ENCODE measurements at regions not wholly inside any gene's neighbourhood (a gene's known extent, or its start where the extent isn't known, plus 50 kb on each side); places are given as distances from the start of the nearest gene placed in this dataset.

DNA sequence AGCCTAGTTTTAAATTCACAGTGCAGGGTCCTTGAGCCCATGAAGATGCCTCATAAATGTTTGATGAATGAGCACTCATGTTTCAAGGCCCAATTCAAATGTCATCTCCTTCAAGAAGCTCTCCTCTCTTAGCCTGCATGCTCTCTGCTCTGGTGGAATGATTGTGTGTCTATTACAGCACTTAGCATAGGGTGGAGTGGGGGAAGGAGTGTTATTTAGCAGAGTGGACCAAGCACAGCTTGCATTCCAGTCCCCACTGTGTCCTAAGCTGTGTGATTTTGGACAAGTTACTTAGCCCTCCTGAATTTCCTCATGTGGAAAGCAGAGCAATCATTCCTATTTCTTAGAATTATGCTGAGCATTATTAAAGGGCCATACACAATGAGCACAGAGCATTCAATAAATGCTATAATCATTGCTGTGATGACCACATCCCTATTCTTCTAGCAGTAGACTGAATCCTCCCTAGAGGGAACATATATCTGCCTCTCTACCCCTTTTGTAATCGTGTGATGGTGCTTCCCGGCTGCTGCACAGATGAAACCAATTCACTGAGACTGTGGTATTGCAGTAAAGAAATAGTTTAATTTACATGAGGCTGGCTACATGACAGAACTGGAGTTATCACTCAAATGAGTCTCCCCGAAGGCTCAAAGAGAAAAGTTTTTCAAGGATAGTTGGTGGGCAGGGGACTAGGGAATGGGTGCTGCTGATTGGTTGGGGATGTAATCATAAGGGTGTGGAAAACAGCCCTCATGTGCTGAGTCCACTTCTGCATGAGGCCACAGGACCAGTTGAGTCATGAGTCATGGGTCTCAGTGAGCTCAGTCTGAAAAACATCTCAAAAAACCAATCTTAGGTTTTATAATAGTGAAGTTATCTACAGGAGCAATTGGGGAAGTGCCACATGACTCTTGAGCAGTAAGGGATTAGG, 173.4 kb upstream of the NDUFV2 start:
- H3K27ac Mint-ChIP-seq = no peak overlapping the region
- H3K9me3 ChIP-seq (ENCODE audit: control insufficient read depth in 1 of 2, insufficient read depth in 1 of 2, low read length in 2 of 2) = peaks cover 11 to 16% of the 10 kb centered on the region in 2 experiments
- H3K27me3 ChIP-seq (ENCODE audit: control insufficient read depth in 1 of 2, insufficient read depth in 2 of 2, low read length in 2 of 2) = peaks cover 0 to 3% of the 10 kb centered on the region in 2 experiments
- H3K4me1 Mint-ChIP-seq (ENCODE audit: low read depth) = no peaks in the 10 kb centered on the region
- H3K4me1 ChIP-seq (ENCODE audit: insufficient read depth, low read length) = no peaks in the 10 kb centered on the region
- H3K36me3 ChIP-seq (ENCODE audit: insufficient read depth, low read length) = no peaks in the 10 kb centered on the region
- H3K4me3 Mint-ChIP-seq = no peak overlapping the region
- ATAC-seq (ENCODE audit: poor library complexity) (no peak), DNase-seq (no peak)
- CTCF ChIA-PET = no interaction called here
- POLR2A ChIA-PET = no interaction called here
- H3K9me3 Mint-ChIP-seq = peaks cover 16% of the 10 kb centered on the region
- intact Hi-C loops (cut with DNase I, micrococcal nuclease) = no loop called here
- TF ChIP-seq CTCF (IDR thresholded peaks at IDR 0.05) = no peak
- H3K36me3 Mint-ChIP-seq (ENCODE audit: low read depth) = no peaks in the 10 kb centered on the region
- no peak overlapping the region for H3K4me3 ChIP-seq (ENCODE audit: low read length)
- no peak overlapping the region for H3K27ac ChIP-seq (ENCODE audit: low read depth in 1 of 2, low read length in 2 of 2)
- H3K27me3 Mint-ChIP-seq = peaks cover 18% of the 10 kb centered on the region

DNA sequence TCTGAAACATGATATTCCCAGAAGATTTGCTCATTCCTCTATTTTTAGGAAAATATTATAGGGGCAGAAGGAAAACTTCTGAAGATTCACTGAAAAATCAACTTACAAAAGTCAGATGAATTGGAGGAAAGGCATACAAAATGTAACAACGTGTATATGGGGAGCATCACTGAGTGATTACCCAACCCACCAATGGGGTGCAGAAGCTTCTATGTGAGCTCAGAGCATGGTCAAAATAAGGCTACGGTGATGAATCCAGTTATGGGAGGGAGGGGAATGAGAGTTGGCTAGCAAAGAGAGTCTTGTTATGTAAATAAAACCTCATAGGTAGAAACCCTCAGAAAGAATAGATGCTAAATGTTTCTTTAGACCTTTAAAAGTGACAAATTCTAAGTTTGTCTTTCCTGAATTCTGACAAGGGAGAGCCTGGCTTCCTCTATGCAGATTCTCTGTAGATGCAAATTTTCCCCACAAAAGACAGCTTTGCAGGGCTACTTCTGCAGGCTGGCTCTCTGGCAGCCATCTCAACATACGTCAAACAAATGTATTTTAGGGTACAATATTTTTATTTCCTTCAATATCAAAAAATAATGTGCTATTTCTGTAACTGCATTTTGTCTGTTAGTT, 171.4 kb upstream of the NDUFV2 start:
- no peak for TF ChIP-seq CTCF (IDR thresholded peaks at IDR 0.05)
- no peaks in the 10 kb centered on the region for H3K4me1 ChIP-seq (ENCODE audit: insufficient read depth, low read length)
- Mint-ChIP-seq H3K4me3 (no peak overlapping the region), H3K4me1 (ENCODE audit: low read depth) (no peaks in the 10 kb centered on the region), H3K9me3 (peaks cover 12% of the 10 kb centered on the region), H3K36me3 (ENCODE audit: low read depth) (no peaks in the 10 kb centered on the region), H3K27ac (no peak overlapping the region), H3K27me3 (peaks cover 18% of the 10 kb centered on the region)
- H3K36me3 ChIP-seq (ENCODE audit: insufficient read depth, low read length) = no peaks in the 10 kb centered on the region
- ATAC-seq (ENCODE audit: poor library complexity) (no peak), DNase-seq (no peak)
- H3K27me3 ChIP-seq (ENCODE audit: control insufficient read depth in 1 of 2, insufficient read depth in 2 of 2, low read length in 2 of 2) = peaks cover 0 to 3% of the 10 kb centered on the region in 2 experiments
- ChIA-PET CTCF (no interaction called here), POLR2A (no interaction called here)
- peaks cover 11 to 14% of the 10 kb centered on the region in 2 experiments for H3K9me3 ChIP-seq (ENCODE audit: control insufficient read depth in 1 of 2, insufficient read depth in 1 of 2, low read length in 2 of 2)
- intact Hi-C loops (cut with DNase I, micrococcal nuclease) = no loop called here
- H3K4me3 ChIP-seq (ENCODE audit: low read length) = no peak overlapping the region
- no peak overlapping the region for H3K27ac ChIP-seq (ENCODE audit: low read depth in 1 of 2, low read length in 2 of 2)

DNA sequence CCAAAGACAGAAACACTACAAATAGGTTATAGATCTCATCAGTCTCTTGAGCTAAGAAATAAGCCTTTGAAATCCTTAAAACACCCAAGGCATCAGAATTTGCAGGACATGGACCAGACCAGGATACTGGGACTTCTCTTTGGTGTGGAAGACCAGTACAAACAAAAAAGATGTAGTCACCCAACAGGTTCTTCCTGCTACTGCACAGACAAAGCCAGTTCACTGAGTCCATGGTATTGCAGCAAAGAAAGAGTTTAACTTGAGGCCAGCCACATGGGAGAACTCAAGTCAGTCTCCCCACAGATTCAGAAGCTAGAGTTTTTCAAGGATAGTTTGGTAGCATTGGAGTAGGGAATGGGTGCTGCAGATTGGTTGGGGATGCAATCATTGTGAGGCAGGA, 169.6 kb upstream of the NDUFV2 start:
- no peak for ATAC-seq (ENCODE audit: poor library complexity)
- H3K9me3 Mint-ChIP-seq = peaks cover 8% of the 10 kb centered on the region
- no peaks in the 10 kb centered on the region for H3K36me3 Mint-ChIP-seq (ENCODE audit: low read depth)
- no peaks in the 10 kb centered on the region for H3K36me3 ChIP-seq (ENCODE audit: insufficient read depth, low read length)
- H3K4me1 ChIP-seq (ENCODE audit: insufficient read depth, low read length) = no peaks in the 10 kb centered on the region
- DNase-seq = no peak
- POLR2A ChIA-PET = no interaction called here
- no peak overlapping the region for H3K4me3 ChIP-seq (ENCODE audit: low read length)
- peaks cover 11 to 14% of the 10 kb centered on the region in 2 experiments for H3K9me3 ChIP-seq (ENCODE audit: control insufficient read depth in 1 of 2, insufficient read depth in 1 of 2, low read length in 2 of 2)
- no peak overlapping the region for H3K4me3 Mint-ChIP-seq
- no peaks in the 10 kb centered on the region for H3K4me1 Mint-ChIP-seq (ENCODE audit: low read depth)
- no peak overlapping the region for H3K27ac ChIP-seq (ENCODE audit: low read depth in 1 of 2, low read length in 2 of 2)
- peaks cover 0 to 3% of the 10 kb centered on the region in 2 experiments for H3K27me3 ChIP-seq (ENCODE audit: control insufficient read depth in 1 of 2, insufficient read depth in 2 of 2, low read length in 2 of 2)
- CTCF ChIA-PET = no interaction called here
- TF ChIP-seq CTCF (IDR thresholded peaks at IDR 0.05) = no peak
- H3K27me3 Mint-ChIP-seq = peaks cover 21% of the 10 kb centered on the region
- H3K27ac Mint-ChIP-seq = no peak overlapping the region
- intact Hi-C loops (cut with DNase I, micrococcal nuclease) = no loop called here
